ENCODE measurements at regions not wholly inside any gene's neighbourhood (a gene's known extent, or its start where the extent isn't known, plus 50 kb on each side); places are given as distances from the start of the nearest gene placed in this dataset.

- TF ChIP-seq FOXA1 (IDR thresholded peaks at IDR 0.05) (no peak), SP1 (IDR thresholded peaks at IDR 0.05) (no peak), NFRKB (IDR thresholded peaks at IDR 0.05) (no peak), ELF4 (IDR thresholded peaks at IDR 0.05) (no peak), FOXM1 (IDR thresholded peaks at IDR 0.05; ENCODE audit: borderline replicate concordance) (no peak), HDGF (IDR thresholded peaks at IDR 0.05; ENCODE audit: borderline replicate concordance) (no peak), TARDBP (IDR thresholded peaks at IDR 0.05) (no peak), FOXK2 (IDR thresholded peaks at IDR 0.05) (no peak), CTBP1 (IDR thresholded peaks at IDR 0.05; ENCODE audit: borderline replicate concordance) (no peak), ZNF384 (IDR thresholded peaks at IDR 0.05) (no peak), LEF1 (IDR thresholded peaks at IDR 0.05; ENCODE audit: borderline replicate concordance) (no peak), SUZ12 (IDR thresholded peaks at IDR 0.05) (no peak), PKNOX1 (IDR thresholded peaks at IDR 0.05) (no peak), ARNT (IDR thresholded peaks at IDR 0.05) (no peak)
These were observed 290.3 kb upstream of the STXBP5 start for GRCh38 chr6:146913842-146914488.

Data from HEK293T (cell line).